Duodenal mucosa (tissue), 2 donors: ENCODE measurements at regions not wholly inside any gene's neighbourhood (a gene's known extent, or its start where the extent isn't known, plus 50 kb on each side); places are given as distances from the start of the nearest gene placed in this dataset.

Source experiments
- H3K27ac ChIP-seq: one replicate; pipeline ENCODE4 v1.7.0; 2013; ENCODE audit warnings: low read depth, low read length
- H3K27me3 ChIP-seq, 2 donors: one replicate each; pipeline ENCODE4 v1.7.0; 2013; ENCODE audit warnings: low read length in 2 of 2, control low read depth in 1 of 2; ENCODE audit not compliant: insufficient read depth in 2 of 2, control insufficient read depth in 1 of 2
- H3K36me3 ChIP-seq, 2 donors: one replicate each; pipeline ENCODE4 v1.7.0; 2013; ENCODE audit warnings: low read length in 2 of 2, control low read depth in 1 of 2; ENCODE audit not compliant: insufficient read depth in 2 of 2, control insufficient read depth in 1 of 2
- H3K4me1 ChIP-seq, 2 donors: one replicate each; pipeline ENCODE4 v1.7.0; 2013; ENCODE audit warnings: low read length in 2 of 2, control low read depth in 1 of 2; ENCODE audit not compliant: insufficient read depth in 2 of 2, control insufficient read depth in 1 of 2
- H3K4me3 ChIP-seq, 2 donors: one replicate each; pipeline ENCODE4 v1.7.0; 2013; ENCODE audit warnings: low read length in 2 of 2, low read depth in 1 of 2
- H3K9ac ChIP-seq, 2 donors: one replicate each; pipeline ENCODE4 v1.7.0; 2013; ENCODE audit warnings: low read length in 2 of 2, low read depth in 1 of 2
- H3K9me3 ChIP-seq, 2 donors: one replicate each; pipeline ENCODE4 v1.7.0; 2013; ENCODE audit warnings: low read length in 2 of 2, control low read depth in 1 of 2; ENCODE audit not compliant: control insufficient read depth in 1 of 2

DNA sequence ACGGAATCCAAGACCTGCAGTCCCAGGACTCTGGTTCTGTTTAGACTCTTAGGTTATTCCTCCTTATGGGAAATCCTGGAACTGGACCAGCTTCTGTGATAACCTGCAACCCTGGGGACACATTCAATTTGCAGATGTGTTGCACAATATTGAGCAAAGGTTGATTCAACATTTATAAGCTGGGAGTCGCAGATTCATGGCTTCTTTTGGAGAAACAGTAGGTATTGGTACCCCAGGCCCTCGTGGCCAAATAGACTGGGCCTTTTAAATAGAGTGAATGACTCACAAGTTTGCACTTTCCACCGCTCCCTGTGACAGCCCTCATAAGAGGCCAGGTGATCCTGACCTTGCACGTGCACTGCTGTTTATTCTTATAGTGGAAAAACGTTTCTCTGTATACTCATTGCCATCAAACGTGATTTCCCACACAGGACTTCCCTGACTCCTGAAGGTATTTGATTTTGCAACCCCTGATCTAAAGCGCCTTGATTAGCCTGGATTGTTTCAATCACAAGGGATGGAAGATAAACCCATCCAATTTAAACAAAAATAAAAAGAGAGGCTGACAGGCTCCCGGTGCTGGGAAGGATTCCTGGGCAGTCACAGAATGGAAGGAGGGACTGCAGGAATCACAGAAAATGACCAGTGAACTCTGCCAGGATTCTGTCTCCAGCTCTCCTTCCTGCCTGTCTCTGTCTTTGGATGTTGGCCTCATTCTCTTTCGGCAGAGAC is 98.0 kb downstream of the VCPKMT start:
- Histone ChIP-seq H3K9me3 (peaks cover 0 to 7% of the 10 kb centered on the region in 2 donors), H3K9ac (no peak overlapping the region), H3K27ac (no peak overlapping the region), H3K4me3 (no peak overlapping the region), H3K4me1 (peaks cover 10 to 14% of the 10 kb centered on the region in 2 donors), H3K36me3 (no peaks in the 10 kb centered on the region), H3K27me3 (no peaks in the 10 kb centered on the region)

DNA sequence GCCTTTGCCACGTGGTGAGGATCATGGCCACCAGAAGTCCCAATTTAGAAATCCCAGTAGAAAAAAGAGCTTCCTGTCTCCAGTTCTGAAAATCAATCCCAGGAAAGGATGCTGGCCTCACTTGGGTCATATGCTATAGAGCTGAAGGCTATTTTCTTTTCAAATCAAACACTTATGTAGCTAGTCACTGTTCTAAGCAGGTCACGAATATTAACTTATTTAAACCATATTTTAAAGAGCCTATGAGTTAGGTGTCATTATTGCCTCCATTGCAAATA is 97.5 kb downstream of the VCPKMT start:
- no peak overlapping the region for H3K27ac ChIP-seq
- no peak overlapping the region for H3K9ac ChIP-seq
- peaks cover 0 to 7% of the 10 kb centered on the region in 2 donors for H3K9me3 ChIP-seq
- H3K4me3 ChIP-seq = no peak overlapping the region
- H3K36me3 ChIP-seq = no peaks in the 10 kb centered on the region
- H3K4me1 ChIP-seq = peaks cover 10 to 14% of the 10 kb centered on the region in 2 donors
- H3K27me3 ChIP-seq = no peaks in the 10 kb centered on the region

DNA sequence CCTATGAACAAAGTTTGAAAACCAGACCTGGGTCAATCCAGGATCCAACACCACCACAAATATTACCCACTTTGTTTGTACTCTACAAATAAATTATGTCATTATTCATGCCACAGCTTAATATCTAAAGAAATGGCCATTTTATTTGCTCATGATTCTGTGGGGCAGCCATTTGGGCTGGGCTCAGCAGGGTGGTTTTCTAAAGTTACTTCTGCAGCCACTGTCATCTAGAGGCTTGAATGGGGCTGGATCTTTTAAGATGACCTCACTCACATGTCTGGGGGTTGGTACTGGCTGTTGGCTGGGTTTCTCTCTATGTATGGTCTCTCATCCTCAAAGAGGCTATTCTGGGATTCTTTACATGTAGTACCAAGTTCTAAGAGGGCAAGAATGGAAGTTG is 96.2 kb downstream of the VCPKMT start:
- H3K27ac ChIP-seq = no peak overlapping the region
- no peak overlapping the region for H3K4me3 ChIP-seq
- peaks cover 0 to 7% of the 10 kb centered on the region in 2 donors for H3K9me3 ChIP-seq
- peaks cover 10 to 14% of the 10 kb centered on the region in 2 donors for H3K4me1 ChIP-seq
- no peaks in the 10 kb centered on the region for H3K27me3 ChIP-seq
- H3K9ac ChIP-seq = no peak overlapping the region
- no peaks in the 10 kb centered on the region for H3K36me3 ChIP-seq

DNA sequence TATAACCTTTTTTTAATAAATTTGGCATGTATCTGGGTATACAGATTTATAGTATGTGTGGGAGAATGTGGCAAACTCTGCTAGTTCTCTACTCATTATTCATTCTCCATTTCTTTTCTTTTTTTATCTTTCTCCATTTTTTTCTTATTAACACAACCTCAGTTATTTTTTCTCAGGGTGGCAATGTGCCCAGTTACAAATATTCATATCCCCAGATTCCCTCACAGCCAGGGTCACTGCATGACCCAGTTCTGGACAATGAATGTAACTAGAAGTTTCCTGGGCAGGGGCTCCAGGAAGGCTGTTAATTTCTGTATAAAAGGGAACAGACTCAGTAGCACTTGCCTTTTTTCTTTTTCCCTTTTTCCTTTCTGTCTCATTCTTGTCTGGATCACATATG is 95.6 kb downstream of the VCPKMT start:
- no peak overlapping the region for H3K27ac ChIP-seq
- H3K9ac ChIP-seq = no peak overlapping the region

DNA sequence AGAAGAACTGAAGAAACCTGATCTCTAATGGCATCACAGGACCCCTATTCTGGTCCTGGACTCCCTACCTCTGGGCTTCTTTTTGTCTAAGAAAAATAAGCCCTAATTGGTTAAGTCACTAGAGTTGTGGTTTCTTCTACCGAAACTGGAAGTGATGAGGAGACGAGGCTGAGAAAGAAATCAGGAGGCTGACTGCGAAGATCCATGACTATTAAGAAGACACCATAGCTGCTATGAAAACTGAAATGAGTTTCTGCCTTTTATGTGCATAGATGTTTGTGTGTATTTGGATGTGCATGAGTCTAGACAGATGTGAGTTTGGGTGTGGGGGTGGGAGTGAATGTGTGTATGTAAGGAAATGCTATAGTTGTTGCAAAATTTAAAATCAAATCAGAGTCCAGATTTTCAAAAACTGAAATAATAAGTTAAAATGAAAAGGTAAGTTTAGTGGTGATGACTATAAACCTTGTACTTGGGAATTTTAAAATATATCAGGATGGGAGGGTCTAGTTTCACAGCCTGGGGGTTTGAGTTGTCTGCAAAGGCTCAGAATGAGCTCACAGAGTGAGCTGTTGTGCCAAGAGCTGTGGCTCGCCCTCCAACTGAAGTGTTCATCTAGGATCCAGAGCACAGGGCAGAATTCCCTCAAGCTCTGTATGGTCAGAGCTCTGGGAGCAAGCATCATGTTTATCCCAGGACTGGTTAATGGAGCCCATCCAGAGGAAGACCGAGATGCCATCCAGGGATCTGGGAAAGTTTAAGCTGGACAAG is 94.9 kb downstream of the VCPKMT start:
- Histone ChIP-seq H3K4me3 (no peak overlapping the region), H3K27ac (no peak overlapping the region), H3K4me1 (peaks cover 10 to 14% of the 10 kb centered on the region in 2 donors), H3K9me3 (peaks cover 2 to 13% of the 10 kb centered on the region in 2 donors), H3K27me3 (no peaks in the 10 kb centered on the region), H3K36me3 (no peaks in the 10 kb centered on the region), H3K9ac (no peak overlapping the region)

More for the DNA sequence above, 95.6 kb downstream of the VCPKMT start:
- no peak overlapping the region for H3K4me3 ChIP-seq
- no peaks in the 10 kb centered on the region for H3K27me3 ChIP-seq
- H3K9me3 ChIP-seq = peaks cover under 1 to 12% of the 10 kb centered on the region in 2 donors
- H3K4me1 ChIP-seq = peaks cover 10 to 14% of the 10 kb centered on the region in 2 donors
- H3K36me3 ChIP-seq = no peaks in the 10 kb centered on the region

DNA sequence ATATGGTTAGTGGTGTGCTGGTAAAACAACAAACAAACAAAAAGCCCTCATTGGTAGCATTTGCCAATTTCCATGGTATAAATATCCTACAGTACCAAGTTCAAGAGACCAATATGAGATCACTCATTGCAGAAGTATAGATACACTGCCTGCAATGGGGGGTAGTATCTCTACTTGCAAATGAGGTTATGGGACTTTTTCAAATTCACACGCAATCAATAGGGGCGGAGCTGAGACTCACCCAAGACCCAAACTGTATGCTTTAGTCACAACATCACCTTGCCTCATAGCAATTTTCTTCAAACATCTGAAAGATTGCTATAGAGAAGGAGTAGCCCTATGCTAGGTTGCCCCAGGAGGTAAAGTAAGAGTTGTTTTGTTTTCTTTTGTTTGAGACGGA is 93.7 kb downstream of the VCPKMT start:
- H3K9ac ChIP-seq = no peak overlapping the region
- no peak overlapping the region for H3K4me3 ChIP-seq
- H3K27ac ChIP-seq = no peak overlapping the region
- H3K27me3 ChIP-seq = no peaks in the 10 kb centered on the region
- H3K4me1 ChIP-seq = peaks cover 10 to 14% of the 10 kb centered on the region in 2 donors
- H3K36me3 ChIP-seq = no peaks in the 10 kb centered on the region
- peaks cover 2 to 13% of the 10 kb centered on the region in 2 donors for H3K9me3 ChIP-seq

DNA sequence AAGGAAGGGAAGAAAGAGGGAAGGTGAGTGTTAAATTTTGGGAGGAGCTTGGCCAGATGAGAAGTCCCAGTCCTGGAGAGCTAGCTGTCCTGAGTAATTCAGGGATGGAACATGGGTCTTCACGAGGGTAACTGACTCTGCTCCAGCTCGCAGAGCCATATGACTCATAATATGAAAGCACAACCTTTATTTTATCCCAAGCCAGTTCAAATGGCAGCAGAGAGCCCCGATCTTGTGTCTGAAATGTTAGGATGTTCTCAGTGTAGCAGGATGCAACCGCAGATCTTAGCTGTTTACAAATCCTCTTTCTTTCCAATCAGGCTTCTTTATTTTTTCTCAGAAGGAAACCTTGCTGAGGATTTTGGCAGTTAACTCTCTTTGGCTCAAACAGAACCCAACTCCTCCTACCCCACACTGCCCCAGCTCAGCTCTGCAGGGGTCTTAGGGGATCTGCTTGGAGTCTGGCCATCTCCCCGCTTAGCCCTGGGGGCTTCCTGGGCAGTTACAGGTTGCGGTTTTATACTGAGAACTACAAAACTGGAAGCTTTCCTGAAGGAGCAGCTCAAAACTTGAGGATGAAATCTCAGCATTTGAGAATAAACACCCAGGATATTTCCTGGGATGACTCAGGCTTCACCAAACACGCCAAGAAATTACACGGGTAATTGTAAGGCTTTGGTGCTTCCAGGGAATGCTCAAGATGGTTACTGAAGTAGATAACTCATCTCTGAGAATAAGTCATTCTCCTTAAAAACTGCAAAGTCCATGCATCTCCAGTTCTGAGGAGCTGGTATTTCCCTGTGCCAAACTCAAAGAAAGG is 92.5 kb downstream of the VCPKMT start:
- no peaks in the 10 kb centered on the region for H3K27me3 ChIP-seq
- H3K4me3 ChIP-seq = no peak overlapping the region
- H3K36me3 ChIP-seq = no peaks in the 10 kb centered on the region
- no peak overlapping the region for H3K9ac ChIP-seq
- H3K9me3 ChIP-seq = peaks cover 2 to 13% of the 10 kb centered on the region in 2 donors
- H3K27ac ChIP-seq = no peak overlapping the region
- peaks cover 0 to 2% of the 10 kb centered on the region in 2 donors for H3K4me1 ChIP-seq

DNA sequence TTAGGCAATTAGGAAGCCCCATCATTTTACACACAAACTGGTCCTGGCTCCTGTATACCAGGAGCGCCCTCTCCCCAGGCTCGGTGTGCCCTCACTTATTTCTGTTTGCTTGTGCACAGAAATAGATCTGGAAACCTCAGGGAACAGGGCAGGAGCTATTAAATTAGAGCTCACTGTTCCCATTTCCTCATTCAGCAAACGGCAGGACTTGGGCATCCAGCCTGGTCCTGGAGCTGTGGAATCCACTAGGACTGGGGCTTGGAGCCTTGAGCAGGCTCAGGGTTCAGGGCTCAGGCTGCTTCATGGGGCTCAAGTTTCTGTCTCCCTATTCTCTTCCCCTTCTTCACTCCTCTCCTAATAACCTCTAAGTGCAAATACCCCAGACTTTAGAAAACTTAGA is 91.3 kb downstream of the VCPKMT start:
- H3K27ac ChIP-seq = no peak overlapping the region
- H3K27me3 ChIP-seq = no peaks in the 10 kb centered on the region
- H3K36me3 ChIP-seq = no peaks in the 10 kb centered on the region
- H3K4me3 ChIP-seq = no peak overlapping the region
- H3K9me3 ChIP-seq = peaks cover 2 to 11% of the 10 kb centered on the region in 2 donors
- H3K9ac ChIP-seq = no peak overlapping the region
- no peaks in the 10 kb centered on the region for H3K4me1 ChIP-seq

DNA sequence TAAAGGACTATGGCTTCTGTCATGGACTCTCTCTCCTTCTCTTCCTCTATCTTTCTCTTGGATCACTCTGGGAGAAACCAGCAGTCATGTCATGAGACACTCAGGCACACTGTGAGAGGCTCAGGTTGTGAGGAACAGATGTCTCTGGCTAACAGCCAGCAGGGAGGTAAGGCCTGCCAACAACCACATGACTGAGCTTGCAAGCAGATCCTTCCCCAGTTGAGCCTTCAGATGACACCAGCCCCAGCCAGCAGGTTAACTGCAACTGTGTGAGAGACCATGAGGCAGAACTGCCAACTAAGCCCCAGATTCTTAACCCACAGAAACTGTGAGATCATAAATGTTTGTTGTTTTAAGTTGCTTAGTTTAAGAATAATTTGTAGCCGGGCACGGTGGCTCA is 90.6 kb downstream of the VCPKMT start:
- H3K4me3 ChIP-seq = no peak overlapping the region
- H3K27me3 ChIP-seq = no peaks in the 10 kb centered on the region
- H3K9ac ChIP-seq = no peak overlapping the region
- no peak overlapping the region for H3K27ac ChIP-seq
- peaks cover 2 to 6% of the 10 kb centered on the region in 2 donors for H3K9me3 ChIP-seq
- H3K36me3 ChIP-seq = no peaks in the 10 kb centered on the region
- no peaks in the 10 kb centered on the region for H3K4me1 ChIP-seq

DNA sequence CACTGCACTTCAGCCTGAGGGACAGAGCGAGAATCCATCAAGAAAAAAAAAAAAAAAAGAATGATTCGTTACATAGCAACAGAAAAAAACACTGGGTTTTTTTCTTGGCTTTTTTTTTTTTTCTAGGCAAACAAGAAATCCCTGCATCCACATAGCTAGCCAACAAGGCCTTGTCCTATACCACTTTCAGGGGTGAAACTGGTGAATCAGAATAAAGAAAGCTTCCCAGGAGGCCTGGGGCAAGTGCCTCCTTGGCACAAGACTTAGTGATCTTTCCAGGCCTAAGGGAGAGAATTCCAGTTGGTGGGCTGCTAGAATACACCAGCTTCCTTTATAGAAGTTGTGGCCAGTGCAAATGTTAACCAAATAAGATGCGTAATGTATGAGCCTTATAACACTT is 90.0 kb downstream of the VCPKMT start:
- Histone ChIP-seq H3K4me1 (no peaks in the 10 kb centered on the region), H3K9me3 (peaks cover 2 to 6% of the 10 kb centered on the region in 2 donors), H3K9ac (no peak overlapping the region), H3K27ac (no peak overlapping the region), H3K36me3 (no peaks in the 10 kb centered on the region), H3K4me3 (no peak overlapping the region), H3K27me3 (no peaks in the 10 kb centered on the region)
